CD4-positive, alpha-beta memory T cell (primary cell): ENCODE measurements at regions not wholly inside any gene's neighbourhood (a gene's known extent, or its start where the extent isn't known, plus 50 kb on each side); places are given as distances from the start of the nearest gene placed in this dataset.

ENCODE experiments used
- CTCF ChIA-PET: fragments of 350-600 bp; sonication (Branson Sonifier 250); formaldehyde crosslinking; loops from one replicate; lab custom pipeline; 2021; ENCODE audit warnings: inconsistent platforms; ENCODE audit not compliant: partially characterized antibody; lab: Charles Lee
- POLR2A ChIA-PET: fragments of 350-600 bp; sonication (Branson Sonifier 250); formaldehyde crosslinking; loops from one replicate; lab custom pipeline; 2021; ENCODE audit not compliant: partially characterized antibody; lab: Charles Lee
- DNase-seq, 5 donors: peaks; one replicate each; pipeline versions ENCODE4 v3.0.0 to v3.0.0-alpha.2; 2020 to 2022; ENCODE audit warnings: mixed read lengths in 1 of 5
- H3K27ac ChIP-seq: one replicate; pipeline ENCODE4 v1.7.0; 2013; ENCODE audit warnings: low read depth, low read length
- H3K27me3 ChIP-seq: 2 replicates; pipeline ENCODE4 v1.7.0; 2013; ENCODE audit warnings: mild to moderate bottlenecking, low read length, moderate library complexity; ENCODE audit not compliant: insufficient read depth
- H3K36me3 ChIP-seq: 2 replicates; pipeline ENCODE4 v1.7.0; 2013; ENCODE audit warnings: mild to moderate bottlenecking, low read length, moderate library complexity; ENCODE audit not compliant: insufficient read depth
- H3K4me1 ChIP-seq: 2 replicates; pipeline ENCODE4 v1.7.0; 2013; ENCODE audit warnings: mild to moderate bottlenecking, low read length, moderate library complexity; ENCODE audit not compliant: insufficient read depth
- H3K4me3 ChIP-seq, 2 donors: one replicate each; pipeline ENCODE4 v1.7.0; 2013; ENCODE audit warnings: low read length in 2 of 2, mild to moderate bottlenecking in 1 of 2
- H3K9me3 ChIP-seq, 2 donors: one replicate each; pipeline ENCODE4 v1.7.0; 2013; ENCODE audit warnings: low read length in 2 of 2, control low read depth in 1 of 2; ENCODE audit not compliant: control insufficient read depth in 1 of 2
- H3K27ac Mint-ChIP-seq, 7 donors: one replicate each; pipeline ENCODE4 v1.8.0; 2020 to 2021; ENCODE audit warnings: mixed read lengths in 7 of 7, mild to moderate bottlenecking in 6 of 7, inconsistent platforms in 3 of 7, moderate library complexity in 3 of 7
- H3K27me3 Mint-ChIP-seq, 2 donors: one replicate each; pipeline ENCODE4 v1.8.0; 2020 to 2021; ENCODE audit warnings: mixed read lengths in 2 of 2
- H3K36me3 Mint-ChIP-seq, 2 donors: one replicate each; pipeline ENCODE4 v1.8.0; 2020 to 2021; ENCODE audit warnings: mixed read lengths in 2 of 2, inconsistent platforms in 1 of 2, mild to moderate bottlenecking in 1 of 2
- H3K4me1 Mint-ChIP-seq, 4 donors: one replicate each; pipeline ENCODE4 v1.8.0; 2020 to 2021; ENCODE audit warnings: mixed read lengths in 4 of 4, mild to moderate bottlenecking in 1 of 4
- H3K4me3 Mint-ChIP-seq, 8 donors: one replicate each; pipeline ENCODE4 v1.8.0; 2020 to 2021; ENCODE audit warnings: mixed read lengths in 8 of 8, mild to moderate bottlenecking in 7 of 8, moderate library complexity in 6 of 8, inconsistent platforms in 3 of 8
- H3K9me3 Mint-ChIP-seq, 8 donors: one replicate each; pipeline ENCODE4 v1.8.0; 2020 to 2021; ENCODE audit warnings: mixed read lengths in 8 of 8, mild to moderate bottlenecking in 5 of 8, inconsistent platforms in 3 of 8, moderate library complexity in 1 of 8
- intact Hi-C: fragments of 100-400 bp; cut with micrococcal nuclease; formaldehyde crosslinking; loops from one replicate; pipeline ENCODE4 v1.15.1; 2023

- Mint-ChIP-seq H3K9me3 (peaks cover 0 to 8% (median under 1%) of the 10 kb centered on the region in 8 donors), H3K4me1 (no peaks in the 10 kb centered on the region), H3K27me3 (no peaks in the 10 kb centered on the region), H3K4me3 (no peak overlapping the region), H3K36me3 (no peaks in the 10 kb centered on the region), H3K27ac (no peak overlapping the region)
- ChIA-PET POLR2A (no interaction called here), CTCF (no interaction called here)
- intact Hi-C loops = no loop called here
- H3K4me3 ChIP-seq = no peak overlapping the region
- no peak for DNase-seq
- no peaks in the 10 kb centered on the region for H3K4me1 ChIP-seq
- H3K27me3 ChIP-seq = no peaks in the 10 kb centered on the region
- H3K27ac ChIP-seq = no peak overlapping the region
- H3K36me3 ChIP-seq = no peaks in the 10 kb centered on the region
- H3K9me3 ChIP-seq = no peaks in the 10 kb centered on the region
Observed at GRCh38 chr1:177703888-177704446, 265.9 kb downstream of the SEC16B start.

GRCh38 chr1:177701654-177702353 is 268.1 kb downstream of the SEC16B start:
- H3K27me3 Mint-ChIP-seq = no peaks in the 10 kb centered on the region
- ChIA-PET POLR2A (no interaction called here), CTCF (no interaction called here)
- H3K27ac Mint-ChIP-seq = no peak overlapping the region
- Histone ChIP-seq H3K27me3 (no peaks in the 10 kb centered on the region), H3K27ac (no peak overlapping the region), H3K4me1 (no peaks in the 10 kb centered on the region), H3K9me3 (no peaks in the 10 kb centered on the region), H3K36me3 (no peaks in the 10 kb centered on the region), H3K4me3 (no peak overlapping the region)
- no peaks in the 10 kb centered on the region for H3K36me3 Mint-ChIP-seq
- DNase-seq = no peak
- peaks cover 0 to 6% (median 0%) of the 10 kb centered on the region in 8 donors for H3K9me3 Mint-ChIP-seq
- intact Hi-C loops = no loop called here
- no peak overlapping the region for H3K4me3 Mint-ChIP-seq
- H3K4me1 Mint-ChIP-seq = no peaks in the 10 kb centered on the region

- H3K27me3 ChIP-seq = no peaks in the 10 kb centered on the region
- POLR2A ChIA-PET = no interaction called here
- no peaks in the 10 kb centered on the region for H3K36me3 Mint-ChIP-seq
Observed at GRCh38 chr1:177700856-177701255, 269.0 kb downstream of the SEC16B start.

GRCh38 chr1:177690996-177691395 is 278.9 kb downstream of the SEC16B start:
- Histone ChIP-seq H3K4me3 (no peak overlapping the region), H3K9me3 (no peaks in the 10 kb centered on the region), H3K4me1 (no peaks in the 10 kb centered on the region), H3K36me3 (no peaks in the 10 kb centered on the region), H3K27ac (no peak overlapping the region), H3K27me3 (no peaks in the 10 kb centered on the region)
- Mint-ChIP-seq H3K36me3 (no peaks in the 10 kb centered on the region), H3K9me3 (peaks cover 0 to 29% (median 17%) of the 10 kb centered on the region in 8 donors), H3K27ac (no peak overlapping the region), H3K4me1 (no peaks in the 10 kb centered on the region), H3K4me3 (no peak overlapping the region), H3K27me3 (no peaks in the 10 kb centered on the region)
- intact Hi-C loops = no loop called here
- POLR2A ChIA-PET = no interaction called here
- CTCF ChIA-PET = no interaction called here
- DNase-seq = no peak

More at GRCh38 chr1:177700856-177701255, 269.0 kb downstream of the SEC16B start:
- intact Hi-C loops = no loop called here
- DNase-seq = no peak
- Mint-ChIP-seq H3K27ac (no peak overlapping the region), H3K4me1 (no peaks in the 10 kb centered on the region), H3K9me3 (peaks cover 0 to 6% (median 0%) of the 10 kb centered on the region in 8 donors), H3K4me3 (no peak overlapping the region), H3K27me3 (no peaks in the 10 kb centered on the region)
- H3K4me3 ChIP-seq = no peak overlapping the region
- no peaks in the 10 kb centered on the region for H3K9me3 ChIP-seq
- CTCF ChIA-PET = no interaction called here
- H3K4me1 ChIP-seq = no peaks in the 10 kb centered on the region
- H3K27ac ChIP-seq = no peak overlapping the region
- no peaks in the 10 kb centered on the region for H3K36me3 ChIP-seq

GRCh38 chr1:177687544-177687943 is 282.3 kb downstream of the SEC16B start:
- Mint-ChIP-seq H3K27ac (no peak overlapping the region), H3K4me1 (no peaks in the 10 kb centered on the region), H3K4me3 (no peak overlapping the region), H3K27me3 (no peaks in the 10 kb centered on the region), H3K9me3 (peaks cover 3 to 29% (median 12%) of the 10 kb centered on the region in 8 donors), H3K36me3 (no peaks in the 10 kb centered on the region)
- intact Hi-C loops = no loop called here
- no peaks in the 10 kb centered on the region for H3K4me1 ChIP-seq
- no peaks in the 10 kb centered on the region for H3K27me3 ChIP-seq
- H3K27ac ChIP-seq = no peak overlapping the region
- CTCF ChIA-PET = no interaction called here
- POLR2A ChIA-PET = no interaction called here
- H3K4me3 ChIP-seq = no peak overlapping the region
- DNase-seq = no peak
- no peaks in the 10 kb centered on the region for H3K36me3 ChIP-seq
- H3K9me3 ChIP-seq = no peaks in the 10 kb centered on the region

GRCh38 chr1:177686933-177687332 is 282.9 kb downstream of the SEC16B start:
- intact Hi-C loops = no loop called here
- DNase-seq = no peak
- no peaks in the 10 kb centered on the region for H3K4me1 ChIP-seq
- H3K4me3 Mint-ChIP-seq = no peak overlapping the region
- ChIA-PET CTCF (no interaction called here), POLR2A (no interaction called here)
- H3K27ac Mint-ChIP-seq = no peak overlapping the region
- H3K4me1 Mint-ChIP-seq = no peaks in the 10 kb centered on the region
- H3K36me3 Mint-ChIP-seq = no peaks in the 10 kb centered on the region
- H3K9me3 Mint-ChIP-seq = peaks cover 3 to 23% (median 10%) of the 10 kb centered on the region in 8 donors
- no peak overlapping the region for H3K27ac ChIP-seq
- H3K4me3 ChIP-seq = no peak overlapping the region
- no peaks in the 10 kb centered on the region for H3K36me3 ChIP-seq
- no peaks in the 10 kb centered on the region for H3K27me3 Mint-ChIP-seq
- H3K27me3 ChIP-seq = no peaks in the 10 kb centered on the region
- H3K9me3 ChIP-seq = no peaks in the 10 kb centered on the region

GRCh38 chr1:177669161-177669560 is 300.7 kb downstream of the SEC16B start:
- no peaks in the 10 kb centered on the region for H3K4me1 ChIP-seq
- peaks cover 0 to 5% (median 0%) of the 10 kb centered on the region in 8 donors for H3K9me3 Mint-ChIP-seq
- CTCF ChIA-PET = no interaction called here
- no peaks in the 10 kb centered on the region for H3K27me3 Mint-ChIP-seq
- H3K4me1 Mint-ChIP-seq = no peaks in the 10 kb centered on the region
- H3K36me3 ChIP-seq = no peaks in the 10 kb centered on the region
- no peaks in the 10 kb centered on the region for H3K27me3 ChIP-seq
- H3K4me3 ChIP-seq = no peak overlapping the region
- intact Hi-C loops = no loop called here
- H3K27ac ChIP-seq = no peak overlapping the region
- no peak overlapping the region for H3K4me3 Mint-ChIP-seq
- no peak overlapping the region for H3K27ac Mint-ChIP-seq
- H3K36me3 Mint-ChIP-seq = no peaks in the 10 kb centered on the region
- no peak for DNase-seq
- peaks cover 0 to 3% of the 10 kb centered on the region in 2 donors for H3K9me3 ChIP-seq
- POLR2A ChIA-PET = no interaction called here
